WI38 (cell line): ENCODE measurements at regions not wholly inside any gene's neighbourhood (a gene's known extent, or its start where the extent isn't known, plus 50 kb on each side); places are given as distances from the start of the nearest gene placed in this dataset.
"Not testable (repeated sequence)": the region's sequence is repeated elsewhere in the genome, so short reads cannot be mapped to it uniquely, and the experiment has no call there.

Experiments used
- H3K4me3 ChIP-seq: 2 replicates; pipeline ENCODE4 v1.5.1; 2011; ENCODE audit warnings: low read depth, mild to moderate bottlenecking, control low read depth, low read length
- TF ChIP-seq, protein P1 (sequence below): IDR thresholded peaks from 2 replicates; pipeline ENCODE4 v1.5.1; 2012; ENCODE audit warnings: low read depth, mild to moderate bottlenecking, control low read depth, low read length

DNA sequence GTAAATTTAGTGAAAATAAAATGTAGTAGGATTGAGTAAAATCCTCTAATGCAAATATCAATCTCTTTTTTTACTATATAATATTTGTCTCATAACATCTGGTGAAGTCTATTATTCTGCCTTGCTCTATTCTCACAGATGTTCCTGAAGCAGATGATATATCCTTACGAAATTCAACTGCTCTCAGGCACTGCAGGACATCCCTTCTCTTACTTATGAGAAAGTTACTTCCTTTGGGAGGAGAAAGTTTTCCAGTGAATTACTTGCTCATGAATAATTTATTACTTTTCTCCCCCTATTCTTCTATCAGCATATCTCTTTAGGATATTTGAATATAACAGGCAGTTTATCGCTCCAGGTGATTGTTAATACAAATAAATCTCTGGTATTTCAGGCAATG is 75.6 kb upstream of the AGA start:
- no peak overlapping the region for H3K4me3 ChIP-seq
- TF ChIP-seq, protein P1, sequence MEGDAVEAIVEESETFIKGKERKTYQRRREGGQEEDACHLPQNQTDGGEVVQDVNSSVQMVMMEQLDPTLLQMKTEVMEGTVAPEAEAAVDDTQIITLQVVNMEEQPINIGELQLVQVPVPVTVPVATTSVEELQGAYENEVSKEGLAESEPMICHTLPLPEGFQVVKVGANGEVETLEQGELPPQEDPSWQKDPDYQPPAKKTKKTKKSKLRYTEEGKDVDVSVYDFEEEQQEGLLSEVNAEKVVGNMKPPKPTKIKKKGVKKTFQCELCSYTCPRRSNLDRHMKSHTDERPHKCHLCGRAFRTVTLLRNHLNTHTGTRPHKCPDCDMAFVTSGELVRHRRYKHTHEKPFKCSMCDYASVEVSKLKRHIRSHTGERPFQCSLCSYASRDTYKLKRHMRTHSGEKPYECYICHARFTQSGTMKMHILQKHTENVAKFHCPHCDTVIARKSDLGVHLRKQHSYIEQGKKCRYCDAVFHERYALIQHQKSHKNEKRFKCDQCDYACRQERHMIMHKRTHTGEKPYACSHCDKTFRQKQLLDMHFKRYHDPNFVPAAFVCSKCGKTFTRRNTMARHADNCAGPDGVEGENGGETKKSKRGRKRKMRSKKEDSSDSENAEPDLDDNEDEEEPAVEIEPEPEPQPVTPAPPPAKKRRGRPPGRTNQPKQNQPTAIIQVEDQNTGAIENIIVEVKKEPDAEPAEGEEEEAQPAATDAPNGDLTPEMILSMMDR, result no peak

DNA sequence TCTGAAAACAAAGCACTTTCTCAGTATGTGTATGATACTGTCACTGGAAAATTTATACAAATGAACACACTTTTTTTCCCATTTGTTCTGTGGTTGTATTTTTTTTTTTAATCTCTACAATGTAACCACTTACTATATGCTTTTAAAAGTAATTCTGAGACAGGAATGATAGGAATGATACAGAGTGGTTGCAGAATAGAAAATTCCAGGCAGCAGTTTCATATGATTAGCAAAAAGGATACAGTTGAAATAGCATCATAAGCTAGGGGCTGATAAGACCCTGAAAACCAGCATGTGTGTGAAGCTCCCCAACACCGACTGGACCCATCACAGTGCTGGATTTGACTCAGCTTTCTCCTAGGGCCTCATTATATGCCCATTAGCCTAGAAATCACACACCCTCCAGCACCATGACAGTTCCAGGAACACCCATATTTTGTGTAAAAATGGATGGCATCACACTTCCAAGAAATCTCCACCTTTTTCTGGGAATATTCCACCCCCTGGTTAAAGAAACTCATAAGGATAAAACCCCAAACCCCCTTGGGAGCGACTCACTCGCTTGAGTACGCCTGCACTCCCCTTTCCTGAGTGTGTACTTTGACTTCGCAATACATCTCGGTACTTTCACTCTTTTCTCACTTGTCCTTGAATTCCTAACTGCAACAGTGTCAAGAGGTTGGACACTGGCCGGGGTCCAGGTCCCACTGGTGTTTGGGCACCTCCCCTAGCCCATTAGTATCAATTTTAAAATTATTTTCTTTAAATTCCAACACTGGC is 77.4 kb upstream of the AGA start:
- TF ChIP-seq, protein P1, result no peak
- no peak overlapping the region for H3K4me3 ChIP-seq

DNA sequence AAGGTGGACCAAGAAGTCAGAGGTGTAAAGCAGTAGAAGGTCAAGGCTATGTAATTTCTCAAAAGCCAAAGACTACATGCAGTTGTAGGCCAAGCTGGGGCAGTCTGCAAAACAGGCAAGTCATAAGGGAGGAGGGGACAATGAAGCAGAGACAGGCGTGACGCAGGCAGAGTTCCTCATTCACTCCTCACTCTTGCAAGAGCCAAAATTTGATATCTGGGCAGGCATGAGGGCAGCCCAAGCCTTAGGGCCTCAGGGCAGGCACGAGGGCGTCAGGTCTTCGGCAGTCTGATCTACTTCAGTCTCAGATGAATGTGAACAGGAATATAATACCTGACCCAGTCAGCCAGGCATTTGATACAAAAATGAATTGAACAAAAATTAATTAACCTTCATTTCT is 86.4 kb upstream of the AGA start:
- H3K4me3 ChIP-seq, result no peak overlapping the region
- TF ChIP-seq, protein P1, result no peak

DNA sequence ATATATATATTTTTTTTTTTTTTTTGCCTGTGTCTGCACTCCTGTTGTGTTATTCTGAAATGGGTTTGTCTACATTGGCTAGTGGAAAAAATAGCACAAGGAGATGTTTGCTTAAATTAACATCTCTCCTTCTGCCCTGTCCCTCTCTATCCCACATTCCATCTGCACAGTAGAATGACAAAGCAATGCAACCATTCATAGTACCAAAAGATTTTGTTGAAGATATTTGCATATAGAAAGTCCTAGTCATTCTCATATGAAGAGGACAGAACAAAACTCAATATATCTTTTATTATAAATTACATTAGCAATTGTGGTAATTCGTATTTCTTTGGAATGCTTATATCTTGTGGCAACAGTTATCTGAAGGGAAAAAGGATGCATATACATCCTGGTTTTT is 88.3 kb upstream of the AGA start:
- TF ChIP-seq, protein P1, result no peak
- H3K4me3 ChIP-seq, result no peak overlapping the region

DNA sequence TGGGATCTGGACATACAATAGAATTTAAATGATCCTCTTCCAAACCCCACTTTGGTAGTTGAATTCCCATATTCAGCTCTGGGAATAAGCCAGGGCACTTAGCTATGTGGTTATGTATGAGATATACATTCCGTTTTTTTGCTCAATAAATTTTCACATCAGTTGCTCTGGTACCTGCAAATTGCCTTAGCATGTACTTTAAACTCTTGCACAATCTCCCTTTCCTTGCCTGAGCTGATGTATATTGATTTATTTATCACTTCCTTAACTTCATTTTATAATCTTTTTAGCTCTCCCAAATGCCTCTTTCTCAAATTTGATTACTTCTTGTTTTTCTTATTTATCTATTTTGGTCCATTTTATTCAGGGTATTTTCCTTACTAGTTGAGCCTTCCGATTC is 90.1 kb upstream of the AGA start:
- H3K4me3 ChIP-seq, result no peak overlapping the region
- TF ChIP-seq, protein P1, result no peak

DNA sequence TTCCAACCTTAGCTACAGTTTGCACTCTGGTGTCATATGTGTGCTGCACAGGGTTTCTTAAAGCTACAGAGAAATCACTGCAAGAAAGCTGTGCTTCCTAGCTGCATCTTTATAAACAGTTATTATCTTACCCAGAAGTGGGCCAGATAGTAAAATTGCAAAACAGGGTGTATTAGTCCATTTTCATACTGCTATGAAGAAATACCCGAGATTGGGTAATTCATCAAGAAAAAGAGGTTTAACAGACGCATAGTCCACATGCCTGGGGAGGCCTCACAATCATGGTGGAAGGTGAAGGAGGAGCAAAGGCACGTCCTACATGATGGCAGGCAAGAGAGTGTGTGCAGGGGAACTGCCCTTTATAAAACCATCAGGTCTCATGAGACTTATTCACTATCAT is 92.6 kb upstream of the AGA start:
- not testable (repeated sequence) for H3K4me3 ChIP-seq

DNA sequence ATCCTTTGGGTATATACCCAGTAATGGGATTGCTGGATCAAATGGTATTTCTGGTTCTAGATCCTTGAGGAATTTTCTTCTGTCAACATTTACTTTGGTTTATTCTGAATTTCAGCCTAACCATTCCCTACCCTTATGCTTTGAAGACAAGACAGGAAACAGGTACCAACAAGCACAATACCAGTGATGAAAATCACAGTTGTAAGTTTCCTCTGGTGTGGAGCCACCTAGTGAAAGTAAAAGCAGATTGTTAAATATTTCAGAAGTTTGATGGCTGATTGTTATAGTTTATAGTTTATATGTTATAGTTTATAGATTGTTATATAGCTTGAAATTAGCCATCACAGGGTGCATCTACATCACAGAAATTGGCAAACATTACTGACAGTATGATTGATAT is 104.5 kb upstream of the AGA start:
- no peak overlapping the region for H3K4me3 ChIP-seq
- TF ChIP-seq, protein P1, result no peak

DNA sequence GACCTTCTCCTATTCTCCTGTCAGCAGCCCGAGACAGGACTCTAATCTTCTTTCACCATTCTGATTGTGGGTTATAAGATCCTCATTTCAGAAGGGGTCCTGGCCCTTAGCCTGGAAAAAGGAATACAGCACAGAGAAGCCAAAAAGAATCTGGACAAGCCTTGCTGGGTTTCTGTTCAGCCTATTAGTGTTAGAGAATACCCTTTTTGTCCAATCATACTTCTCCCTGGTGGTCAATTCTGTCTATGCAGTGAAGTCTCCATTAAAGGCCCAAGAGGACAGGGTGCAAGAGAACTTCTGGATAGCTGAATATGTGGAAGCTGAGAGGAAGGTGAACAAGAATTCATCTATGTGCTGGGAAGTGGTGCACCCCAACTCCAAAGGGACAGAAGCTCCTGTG is 105.7 kb upstream of the AGA start:
- H3K4me3 ChIP-seq, result no peak overlapping the region
- TF ChIP-seq, protein P1, result no peak
